ENCODE measurements at regions not wholly inside any gene's neighbourhood (a gene's known extent, or its start where the extent isn't known, plus 50 kb on each side); places are given as distances from the start of the nearest gene placed in this dataset.
"Not testable (repeated sequence)": the region's sequence is repeated elsewhere in the genome, so short reads cannot be mapped to it uniquely, and the experiment has no call there.

DNA sequence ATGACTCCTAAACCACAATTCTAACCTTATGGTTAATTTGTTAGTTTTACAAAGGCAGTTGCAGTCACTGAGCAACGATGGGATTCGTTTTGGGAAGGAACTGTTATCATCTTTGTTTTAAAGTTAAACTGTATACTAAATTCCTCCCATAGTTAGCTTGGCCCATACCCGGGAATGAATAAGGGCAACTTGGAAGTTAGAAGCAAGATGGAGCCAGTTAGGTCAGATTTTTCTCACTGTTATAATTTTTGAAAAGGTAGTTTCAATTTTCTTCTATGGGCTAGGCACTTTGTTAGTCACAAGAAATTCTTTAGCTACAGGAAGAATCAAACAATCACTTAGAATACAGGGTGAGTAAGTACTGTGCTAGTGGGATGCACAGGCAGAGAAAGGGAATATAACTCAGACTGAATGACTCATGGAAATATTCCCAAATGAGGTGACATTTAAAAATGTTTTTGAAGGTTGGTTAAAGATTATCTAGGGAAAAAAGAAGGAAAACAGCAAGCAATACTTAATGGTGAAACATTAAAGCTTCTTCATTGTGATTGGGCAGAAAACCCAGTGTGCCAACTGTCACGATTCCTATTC, 153.6 kb downstream of the MAGEB17 start:
- DNase-seq = no peak

DNA sequence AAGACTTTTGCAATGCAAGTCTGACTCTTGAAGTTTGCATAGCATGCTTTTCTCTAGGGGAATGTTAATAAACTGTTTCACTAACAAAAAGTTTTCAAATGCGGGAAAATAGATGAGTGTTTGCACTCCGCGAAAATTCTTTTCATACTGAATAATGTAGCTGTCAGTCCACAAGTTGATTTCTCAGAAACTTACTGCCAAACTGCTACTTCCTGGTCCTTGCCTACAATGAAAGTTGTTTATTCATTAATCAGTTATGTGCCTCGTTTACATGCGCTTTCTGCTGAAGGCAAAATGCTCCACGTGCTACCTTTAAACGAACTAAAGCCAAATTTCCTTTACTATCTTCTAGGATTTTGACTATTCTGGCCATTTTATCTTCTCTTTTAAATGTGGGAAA, 166.2 kb downstream of the MAGEB17 start:
- DNase-seq = no peak

DNA sequence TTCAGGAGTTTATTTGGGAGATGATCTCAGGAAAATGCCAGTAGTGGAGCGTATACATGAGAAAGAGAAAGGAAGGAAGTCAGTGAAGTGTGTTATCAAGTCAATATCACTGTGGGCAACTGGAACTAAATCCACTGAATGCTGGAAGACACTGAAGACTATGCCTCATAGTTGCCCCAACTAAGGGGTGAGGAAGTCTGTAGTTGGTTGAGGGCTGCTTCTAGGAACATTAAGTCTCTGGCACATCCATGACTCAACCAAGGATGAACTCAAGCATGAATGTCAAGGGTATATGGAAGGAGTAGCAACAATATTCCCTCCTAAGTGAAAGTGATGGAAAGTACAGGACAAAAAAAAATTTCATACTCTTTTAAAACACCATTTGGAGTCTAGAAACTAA, 167.9 kb downstream of the MAGEB17 start:
- no peak for DNase-seq

DNA sequence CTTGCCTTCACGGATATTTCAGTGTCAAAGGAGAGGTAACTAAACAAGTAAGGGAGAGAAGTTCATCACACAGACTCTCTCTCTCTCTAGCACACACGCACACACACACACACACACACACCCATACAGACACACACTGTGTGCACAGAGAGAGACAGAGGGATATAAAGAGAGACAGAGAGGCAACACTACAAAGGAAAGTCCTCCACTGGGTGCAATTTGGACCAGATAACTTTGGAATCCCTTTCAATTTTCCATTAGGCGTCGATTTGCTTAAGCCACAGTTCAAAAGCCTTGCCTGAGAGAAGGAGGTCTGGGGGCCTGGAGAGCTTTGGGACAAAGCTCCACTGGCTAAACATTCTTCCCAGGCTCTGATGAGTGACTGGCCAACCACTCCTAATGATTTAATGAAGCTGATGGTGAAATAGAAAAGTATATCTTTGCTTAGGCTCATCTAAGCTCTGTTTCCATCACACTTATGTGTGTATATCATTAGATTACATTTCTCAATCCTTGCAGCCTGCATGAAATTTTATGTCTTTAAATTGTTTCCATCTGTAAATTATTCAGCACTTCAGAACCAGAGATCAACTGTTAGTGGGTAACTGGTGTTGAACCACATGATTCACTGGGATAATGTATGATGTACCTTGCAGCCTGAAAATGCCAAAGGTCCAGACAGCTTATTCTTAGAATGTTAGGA, 180.8 kb downstream of the MAGEB17 start:
- DNase-seq = no peak

DNA sequence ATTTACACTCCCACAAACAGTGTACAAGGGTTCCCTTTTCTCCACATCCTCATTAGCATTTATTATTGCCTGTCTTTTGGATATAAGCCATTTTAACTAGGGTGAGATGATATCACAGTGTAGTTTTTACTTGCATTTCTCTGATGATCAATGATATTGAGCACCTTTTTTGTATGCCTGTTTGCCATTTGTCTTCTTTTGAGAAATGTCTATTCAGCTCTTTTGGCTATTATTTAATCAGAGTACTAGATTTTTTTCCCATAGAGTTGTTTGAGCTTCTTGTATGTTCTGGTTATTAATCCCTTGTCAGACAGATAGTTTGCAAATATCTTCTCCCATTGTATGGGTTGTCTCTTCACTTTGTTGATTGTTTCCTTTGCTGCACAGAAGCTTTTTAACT, 190.6 kb downstream of the MAGEB17 start:
- DNase-seq = no peak

DNA sequence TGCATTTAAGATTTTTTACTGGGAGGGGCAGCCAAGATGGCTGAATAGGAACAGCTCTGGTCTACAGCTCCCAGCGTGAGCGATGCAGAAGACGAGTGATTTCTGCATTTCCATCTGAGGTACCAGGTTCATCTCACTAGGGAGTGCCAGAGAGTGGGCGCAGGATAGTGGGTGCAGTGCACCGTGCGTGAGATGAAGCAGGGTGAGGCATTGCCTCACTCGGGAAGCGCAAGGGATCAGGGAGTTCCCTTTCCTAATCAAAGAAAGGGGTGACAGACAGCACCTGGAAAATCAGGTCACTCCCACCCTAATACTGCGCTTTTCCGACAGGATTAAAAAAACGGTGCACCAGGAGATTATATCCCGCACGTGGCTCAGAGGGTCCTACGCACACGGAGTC, 192.8 kb downstream of the MAGEB17 start:
- not testable (repeated sequence) for DNase-seq

DNA sequence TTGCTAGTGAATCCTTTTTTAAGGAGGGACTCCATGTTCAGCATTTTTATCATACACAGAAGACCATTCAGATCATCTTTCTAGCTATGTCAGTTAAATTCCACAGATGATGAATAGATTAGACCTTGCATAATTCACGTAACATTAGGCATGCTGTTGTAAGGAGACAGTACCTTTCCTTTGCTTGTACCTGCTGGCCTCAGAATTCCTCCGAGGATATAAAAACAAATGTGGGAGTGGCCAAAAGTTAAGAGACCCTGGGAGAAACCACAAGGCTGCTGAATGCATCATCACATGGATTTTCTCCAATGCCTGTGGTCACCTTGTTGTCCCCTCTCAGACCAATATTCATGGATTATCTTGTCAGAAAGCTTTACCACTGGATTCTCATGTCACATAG, 201.4 kb downstream of the MAGEB17 start:
- no peak for DNase-seq

DNA sequence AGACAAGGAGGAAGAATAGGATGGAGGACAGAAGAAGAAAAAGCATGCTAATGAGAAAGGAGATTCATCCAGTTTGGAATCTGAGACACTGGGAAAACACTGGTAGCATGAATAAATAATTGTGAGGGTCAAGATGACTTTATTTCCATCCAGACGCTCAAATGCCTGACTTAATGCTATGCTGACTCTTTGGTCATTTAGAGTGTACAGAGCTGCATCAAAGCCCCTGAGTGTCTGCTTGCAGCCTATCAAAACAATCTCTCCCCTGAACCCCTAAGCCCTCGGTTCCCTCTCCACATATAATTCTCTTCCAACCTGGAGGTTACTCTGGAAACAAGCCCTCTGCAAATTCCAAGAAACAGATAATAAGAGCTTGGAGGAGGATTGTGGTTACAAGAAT, 208.8 kb downstream of the MAGEB17 start:
- DNase-seq = no peak

DNA sequence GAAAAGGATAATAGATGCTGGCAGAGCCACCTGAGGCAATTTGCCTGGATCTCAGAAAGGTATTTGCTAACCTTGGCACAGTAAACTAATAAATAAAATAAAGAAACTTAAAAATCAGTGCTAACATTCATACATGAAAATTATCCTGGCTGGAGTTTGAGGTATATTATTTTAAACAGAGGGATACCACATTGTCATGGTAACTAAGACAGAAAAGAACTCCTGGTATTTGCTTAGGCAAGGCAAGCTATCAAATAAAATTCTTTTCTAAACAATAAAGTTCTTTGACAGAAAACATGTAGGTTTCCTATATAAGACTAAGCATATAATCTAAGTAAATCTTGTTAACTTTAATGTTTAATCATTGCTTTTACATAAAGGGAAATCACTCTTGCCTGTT, 218.8 kb downstream of the MAGEB17 start:
- no peak for DNase-seq

DNA sequence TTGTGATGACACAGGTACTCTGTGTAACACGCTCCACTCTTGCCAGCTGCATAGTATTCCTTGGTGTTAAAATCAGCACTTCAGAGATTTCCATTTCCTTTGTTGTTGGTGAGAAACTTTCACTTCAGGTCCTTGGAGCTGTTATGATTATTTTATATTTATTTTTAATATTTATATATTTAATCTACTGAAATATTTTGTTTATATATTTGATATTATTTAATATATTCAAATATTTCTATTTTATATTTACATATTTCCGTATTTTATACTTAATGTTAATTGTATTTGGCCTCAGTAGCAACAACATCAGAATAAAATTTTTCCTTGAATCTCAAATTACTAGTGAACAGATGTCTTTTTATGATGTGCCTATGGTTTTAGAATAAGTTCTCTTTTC, 225.3 kb downstream of the MAGEB17 start:
- DNase-seq = no peak

DNA sequence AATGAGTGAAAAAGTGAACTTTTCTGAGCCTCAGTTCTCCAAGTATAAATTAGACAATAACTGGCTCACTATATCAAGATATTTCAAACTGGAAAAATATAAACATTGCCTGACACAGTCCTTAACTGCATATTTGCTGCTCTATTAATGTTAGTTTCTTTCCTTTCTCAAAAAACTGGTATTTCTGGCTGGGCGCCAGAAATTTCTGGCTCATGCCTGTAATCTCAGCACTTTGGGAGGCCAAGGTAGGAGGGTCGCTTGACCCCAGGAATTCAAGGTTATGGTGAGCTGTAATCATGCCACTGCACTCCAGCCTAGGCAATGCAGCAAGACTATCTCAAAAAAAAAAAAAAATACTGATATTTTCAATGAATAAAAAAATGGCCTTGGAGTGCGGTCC, 227.0 kb downstream of the MAGEB17 start:
- DNase-seq = no peak

DNA sequence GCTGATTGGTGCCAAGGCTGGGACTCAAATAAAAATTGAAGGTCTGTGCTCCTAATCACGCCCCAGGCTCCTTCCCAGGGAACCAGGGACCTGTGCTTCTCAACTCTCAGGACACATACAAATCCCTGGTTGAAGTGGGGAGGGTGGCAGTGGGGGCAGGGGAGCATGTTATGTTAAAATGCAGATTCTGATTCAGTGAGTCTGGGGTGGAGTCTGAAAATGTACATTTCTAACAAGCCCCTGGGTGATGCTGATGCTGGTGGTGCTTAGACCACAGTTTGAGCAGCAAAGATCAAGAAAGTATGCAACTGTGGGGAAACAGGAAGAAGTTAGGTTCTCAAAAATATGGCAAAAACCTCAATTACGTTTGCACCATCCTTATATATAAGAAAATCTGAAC, 236.5 kb downstream of the MAGEB17 start:
- no peak for DNase-seq

DNA sequence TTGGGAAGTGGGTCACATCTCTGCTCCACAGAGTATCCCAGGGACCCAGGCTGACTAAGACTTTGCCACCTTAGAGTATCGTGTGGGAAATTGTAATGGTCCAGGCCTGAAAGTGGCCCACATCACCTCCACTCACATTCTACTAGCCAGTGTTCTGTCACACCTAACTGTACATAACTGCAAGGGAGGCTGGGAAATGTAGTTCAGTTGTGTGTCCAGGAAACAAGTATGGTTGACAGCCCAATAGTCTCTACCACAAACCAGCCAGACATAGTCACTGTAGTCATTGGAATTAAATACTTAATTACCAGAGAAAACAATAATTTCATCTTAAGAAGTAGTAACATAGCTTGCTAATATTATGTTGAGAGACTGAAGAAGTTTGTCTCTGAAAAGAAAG, 233.4 kb upstream of the S100G start:
- no peak for DNase-seq

DNA sequence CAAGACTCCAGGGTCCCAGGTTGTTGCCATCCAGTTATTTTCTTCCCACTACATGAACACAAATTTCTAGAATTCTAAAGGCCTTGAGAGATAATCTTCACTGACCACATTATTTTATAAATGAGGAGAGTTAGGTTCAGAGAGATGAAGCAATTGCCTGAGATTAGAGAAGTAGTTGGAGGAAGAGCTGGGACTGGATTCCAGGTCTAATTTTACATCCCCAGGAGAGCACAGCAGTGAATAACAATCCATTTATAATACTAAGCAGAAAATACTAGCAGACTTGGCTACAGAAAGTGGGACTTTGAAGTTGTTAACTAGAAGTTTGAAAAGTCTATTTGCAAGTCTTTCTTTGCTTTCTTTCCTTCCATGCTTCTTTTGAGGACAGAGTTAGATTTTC, 231.3 kb upstream of the S100G start:
- DNase-seq = no peak

DNA sequence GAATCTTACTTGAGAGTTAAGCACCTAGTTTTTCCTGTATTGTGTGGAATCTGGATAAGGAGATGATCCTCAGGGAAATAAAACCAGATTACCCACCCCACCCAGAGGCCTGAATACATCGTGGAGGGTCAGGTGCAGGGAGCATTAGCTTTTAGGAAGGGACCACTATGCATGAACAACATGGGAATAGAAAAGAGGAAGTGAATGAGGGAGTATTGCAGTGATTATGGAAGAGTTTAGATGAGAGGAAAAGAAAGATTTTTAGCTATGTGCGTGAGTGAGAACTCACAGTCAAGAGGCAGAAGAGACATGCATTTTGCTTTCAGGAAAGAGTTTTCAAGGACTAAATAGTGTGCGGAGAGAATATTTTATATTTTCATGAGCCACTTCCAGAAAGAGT, 222.3 kb upstream of the S100G start:
- no peak for DNase-seq

DNA sequence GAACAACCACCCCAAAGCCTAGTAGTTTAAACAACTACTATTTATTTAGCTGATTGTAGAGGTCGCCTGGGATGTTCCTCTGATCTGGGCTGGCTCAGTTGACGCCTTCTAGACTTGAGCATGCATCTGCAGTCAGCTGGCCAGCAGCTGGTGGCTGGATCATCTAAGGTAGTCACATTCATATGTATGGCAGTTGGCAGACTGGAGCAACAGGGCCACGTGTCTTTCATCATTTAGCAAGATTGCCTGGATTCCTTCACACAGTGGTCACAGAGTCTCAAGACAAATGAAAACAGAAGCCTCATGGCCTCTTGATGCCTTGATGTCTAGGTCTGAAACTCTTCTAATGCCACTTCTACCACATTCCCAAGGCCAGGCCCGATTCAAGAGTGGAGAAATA, 220.6 kb upstream of the S100G start:
- no peak for DNase-seq

DNA sequence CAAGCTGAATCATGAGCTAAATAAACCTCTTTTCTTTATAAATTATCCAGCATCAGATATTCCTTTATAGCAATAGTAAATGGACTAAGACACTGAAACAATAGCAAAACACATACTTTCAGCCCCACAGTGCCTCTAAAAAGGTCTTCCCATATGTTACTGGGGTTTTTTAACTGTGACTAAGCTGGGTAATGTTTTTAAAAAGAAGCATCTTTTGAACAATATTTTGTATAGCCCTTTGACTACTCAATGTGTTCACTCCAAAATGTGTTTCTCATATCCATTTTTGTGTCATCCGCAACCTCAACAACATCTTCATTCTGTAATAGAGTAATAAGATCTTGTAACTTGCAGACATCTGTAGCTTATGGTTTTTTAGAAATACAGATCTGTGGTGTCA, 218.7 kb upstream of the S100G start:
- DNase-seq = no peak

DNA sequence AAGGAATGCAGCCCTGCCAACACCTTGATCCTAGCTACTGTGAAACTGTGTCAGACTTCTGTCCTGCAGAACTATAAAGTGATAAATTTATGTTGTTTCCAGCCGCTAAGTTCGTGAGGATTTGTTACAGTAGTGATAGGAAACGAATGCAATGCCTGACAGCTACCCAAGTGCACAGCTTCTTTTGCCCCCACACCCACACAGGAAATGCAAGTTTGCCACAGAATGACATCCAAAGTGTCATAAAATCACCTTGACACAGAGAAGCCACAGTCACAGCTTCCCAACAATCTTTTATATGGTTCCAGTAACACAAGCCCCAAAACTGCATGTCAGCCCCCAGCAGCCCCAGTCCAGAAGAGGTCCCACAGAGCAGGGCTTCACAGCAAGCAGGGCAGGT, 216.9 kb upstream of the S100G start:
- DNase-seq = peak in 1 of 2 donors; percentile 2

DNA sequence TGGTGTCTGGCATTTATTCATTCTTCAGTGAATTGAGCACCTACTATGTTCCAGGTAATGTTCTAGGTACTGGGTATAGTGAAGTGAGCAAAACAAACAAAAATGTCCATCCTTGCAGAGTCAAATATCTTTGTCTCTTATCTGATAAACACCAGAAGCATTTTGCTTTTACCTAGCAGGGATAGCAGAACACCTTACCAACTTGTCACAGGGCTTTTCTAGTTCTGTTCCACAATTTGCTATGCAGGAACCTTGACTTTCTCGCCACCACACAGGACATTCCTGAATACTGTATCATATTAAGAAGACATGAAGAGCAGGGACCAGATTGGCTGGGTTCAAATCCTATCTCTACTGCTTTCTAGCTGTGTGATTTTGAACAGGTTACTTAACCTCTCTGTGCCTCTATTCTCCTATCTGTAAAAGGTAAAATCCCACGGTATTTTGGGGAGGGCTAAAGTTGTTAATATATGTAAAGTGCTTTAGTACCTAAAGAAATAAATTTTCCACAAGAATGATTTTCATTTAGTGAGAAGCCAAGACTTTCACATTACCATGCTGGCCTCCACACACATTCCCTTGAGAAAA, 214.5 kb upstream of the S100G start:
- no peak for DNase-seq

DNA sequence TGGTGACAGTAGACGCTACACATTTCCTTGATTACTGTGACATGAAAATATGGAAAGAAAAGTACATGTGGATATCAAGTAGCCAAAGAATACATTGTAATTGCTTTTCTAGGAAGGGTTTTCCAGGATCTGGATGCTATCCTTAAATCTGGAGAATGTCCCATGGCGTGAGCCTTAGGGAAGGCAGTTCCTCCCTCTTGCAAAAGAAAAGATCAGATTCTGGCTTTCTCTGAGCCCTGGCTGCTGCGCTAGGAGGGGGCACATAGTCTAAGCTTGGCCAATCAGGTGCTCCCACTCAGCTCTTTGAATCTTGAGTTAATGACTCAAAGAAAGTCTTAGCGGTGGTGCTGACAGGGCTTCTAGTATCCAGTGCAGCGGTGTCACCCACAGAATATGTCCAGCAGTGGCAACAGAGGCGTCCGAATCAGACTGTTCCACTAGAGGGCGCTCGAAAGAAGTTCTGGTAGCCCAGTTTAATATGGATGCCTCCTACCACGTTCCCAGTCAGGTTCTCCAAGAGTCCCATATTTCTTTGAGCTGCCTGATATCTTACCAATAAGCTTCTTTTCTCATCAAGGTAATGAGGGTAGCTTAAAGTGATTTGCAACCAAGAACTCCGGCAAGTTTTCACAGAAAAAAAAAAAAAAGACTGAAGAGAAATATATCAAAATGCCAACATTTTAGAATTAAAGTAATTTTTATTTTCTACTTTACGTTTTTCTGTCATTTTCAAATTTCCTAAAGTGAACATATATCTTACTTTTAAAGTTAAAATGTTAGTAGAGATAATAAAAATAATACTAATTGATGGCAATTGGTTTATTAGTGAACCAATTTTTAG, 213.4 kb upstream of the S100G start:
- DNase-seq = peak; percentile 40 to 58

DNA sequence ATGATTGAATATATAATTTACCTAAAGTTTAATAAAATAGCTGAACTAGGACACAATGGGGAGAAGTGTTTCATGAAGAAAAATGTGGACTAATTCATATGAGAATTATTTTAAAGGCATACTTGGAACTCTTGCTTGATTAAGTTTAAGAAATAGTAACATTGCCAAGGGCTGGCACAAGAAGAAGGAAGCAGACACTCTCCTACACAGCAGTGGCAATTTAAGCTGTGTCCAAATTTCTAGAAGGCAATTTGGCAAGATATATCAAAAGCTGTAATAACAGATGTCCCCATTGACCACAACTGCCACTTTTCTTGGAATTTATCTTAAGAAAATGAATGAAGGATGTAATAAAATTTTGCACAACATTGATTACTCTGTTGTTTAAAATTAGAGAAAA, 209.5 kb upstream of the S100G start:
- DNase-seq = no peak

DNA sequence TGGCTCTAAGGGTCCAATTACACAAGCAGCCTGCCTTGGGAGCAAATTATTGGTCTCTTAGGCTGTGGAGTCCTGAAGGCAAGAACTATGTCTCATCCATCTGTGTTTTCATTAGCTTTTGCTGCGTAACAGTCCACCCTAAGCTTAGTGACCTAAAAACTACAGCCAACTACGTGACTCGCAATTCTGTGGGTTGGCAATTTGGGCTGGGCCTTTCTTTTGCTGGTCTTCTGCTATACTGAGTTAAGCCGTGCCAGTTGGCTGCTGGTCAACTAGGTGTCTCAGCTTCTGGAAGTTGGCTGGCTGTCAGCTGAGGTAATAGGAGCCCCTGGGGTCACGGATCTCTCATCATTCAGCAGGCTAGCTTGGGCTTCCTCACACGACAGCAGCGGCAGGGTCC, 205.6 kb upstream of the S100G start:
- no peak for DNase-seq

DNA sequence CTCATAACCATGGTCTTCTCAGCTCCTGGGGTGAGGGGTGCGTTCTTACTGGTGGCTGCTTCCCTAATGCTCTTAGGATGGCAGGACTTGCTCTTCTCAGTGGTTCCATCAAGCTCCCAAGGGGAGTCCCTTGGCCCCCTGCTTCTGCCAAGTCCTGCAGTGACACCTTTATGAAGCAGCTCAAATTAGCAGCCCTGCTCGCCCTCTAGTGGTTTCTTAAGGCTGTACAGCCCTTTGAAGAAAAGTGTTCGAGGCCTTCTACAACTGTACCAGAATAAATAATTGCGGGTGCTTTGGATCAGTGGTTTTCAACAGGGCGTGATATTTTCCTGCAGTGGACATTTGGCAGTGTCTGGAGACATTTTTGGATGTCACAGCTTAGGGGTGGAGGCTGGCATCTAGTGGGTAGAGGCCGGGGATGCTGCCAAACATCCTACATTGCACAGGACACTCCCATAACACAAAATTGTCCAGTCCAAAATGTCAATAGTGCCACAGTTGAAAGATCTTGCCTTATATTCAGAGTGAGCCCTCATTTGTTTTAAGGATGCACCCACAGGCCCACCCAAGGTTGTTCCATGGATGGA, 204.7 kb upstream of the S100G start:
- DNase-seq = peak; percentile 29 to 45
